Amniotic epithelial cell (primary cell): ENCODE measurements at regions not wholly inside any gene's neighbourhood (a gene's known extent, or its start where the extent isn't known, plus 50 kb on each side); places are given as distances from the start of the nearest gene placed in this dataset.
A peak's percentile ranks its signal among the peaks of the same experiment; 100 is the strongest.
"Not testable (repeated sequence)": the region's sequence is repeated elsewhere in the genome, so short reads cannot be mapped to it uniquely, and the experiment has no call there.

ENCODE experiments used
- DNase-seq: peaks from one replicate; pipeline ENCODE4 v3.0.0-alpha.2; 2010; ENCODE audit warnings: low read depth

- no peak for DNase-seq
These were observed 106.6 kb upstream of the CTBP2 start for GRCh38 chr10:125266966-125267365.

GRCh38 chr10:125266541-125266940, 106.2 kb upstream of the CTBP2 start:
- no peak for DNase-seq

- no peak for DNase-seq
These were observed 105.2 kb upstream of the CTBP2 start for GRCh38 chr10:125265579-125265955.

GRCh38 chr10:125264757-125265578, 104.6 kb upstream of the CTBP2 start:
- no peak for DNase-seq

- no peak for DNase-seq
These were observed 103.7 kb upstream of the CTBP2 start for GRCh38 chr10:125264091-125264490.

GRCh38 chr10:125263551-125263950, 103.2 kb upstream of the CTBP2 start:
- DNase-seq, result peak; percentile 4

GRCh38 chr10:125262920-125263319, 102.6 kb upstream of the CTBP2 start:
- DNase-seq, result no peak

GRCh38 chr10:125262409-125262808, 102.0 kb upstream of the CTBP2 start:
- DNase-seq, result no peak

GRCh38 chr10:125261491-125262186, 101.3 kb upstream of the CTBP2 start:
- no peak for DNase-seq

- DNase-seq, result no peak
These were observed 99.9 kb upstream of the CTBP2 start for GRCh38 chr10:125260260-125260659.

- DNase-seq, result no peak
These were observed 99.3 kb upstream of the CTBP2 start for GRCh38 chr10:125259651-125260050.

GRCh38 chr10:125258676-125259075, 98.3 kb upstream of the CTBP2 start:
- DNase-seq, result no peak

GRCh38 chr10:125257521-125258108, 97.3 kb upstream of the CTBP2 start:
- DNase-seq, result no peak

- DNase-seq, result no peak
These were observed 95.7 kb upstream of the CTBP2 start for GRCh38 chr10:125256026-125256425.

GRCh38 chr10:125252937-125253336, 92.6 kb upstream of the CTBP2 start:
- DNase-seq, result no peak

GRCh38 chr10:125250834-125251233, 90.5 kb upstream of the CTBP2 start:
- DNase-seq, result not testable (repeated sequence)

GRCh38 chr10:125249948-125250347, 89.6 kb upstream of the CTBP2 start:
- DNase-seq, result no peak

GRCh38 chr10:125248489-125248888, 88.1 kb upstream of the CTBP2 start:
- no peak for DNase-seq

GRCh38 chr10:125247576-125247975, 87.2 kb upstream of the CTBP2 start:
- no peak for DNase-seq

GRCh38 chr10:125243532-125244253, 83.3 kb upstream of the CTBP2 start:
- no peak for DNase-seq

GRCh38 chr10:125238682-125239081, 78.3 kb upstream of the CTBP2 start:
- DNase-seq, result peak; percentile 4

GRCh38 chr10:125236091-125236490, 75.7 kb upstream of the CTBP2 start:
- no peak for DNase-seq
